Hepatocyte (in vitro differentiated cells): ENCODE measurements at regions not wholly inside any gene's neighbourhood (a gene's known extent, or its start where the extent isn't known, plus 50 kb on each side); places are given as distances from the start of the nearest gene placed in this dataset.

Source experiments
- CTCF ChIP-seq: fragments of 200-600 bp; sonication (generic); IDR thresholded peaks from 2 replicates; pipeline ENCODE4 v1.5.1; 2016; ENCODE audit warnings: antibody characterized with exemption, mild to moderate bottlenecking; ENCODE audit not compliant: poor library complexity
- EZH2 ChIP-seq: fragments of 200-600 bp; sonication (generic); IDR thresholded peaks from 2 replicates; pipeline ENCODE4 v1.6.1; 2016; ENCODE audit warnings: antibody characterized with exemption, mild to moderate bottlenecking, borderline replicate concordance
- EZH2phosphoT487 ChIP-seq: fragments of 200-600 bp; sonication (generic); IDR thresholded peaks from one replicate; pipeline ENCODE4 v1.6.1; 2018; ENCODE audit warnings: antibody characterized with exemption, mild to moderate bottlenecking, low read depth, moderate library complexity; ENCODE audit not compliant: unreplicated experiment, severe bottlenecking

- no peak for TF ChIP-seq CTCF
- no peak for TF ChIP-seq EZH2
- TF ChIP-seq EZH2phosphoT487, result no peak
These were observed 149.8 kb downstream of the DACT1 start for GRCh38 chr14:58787592-58787991.
